H9 (cell line): ENCODE measurements at regions not wholly inside any gene's neighbourhood (a gene's known extent, or its start where the extent isn't known, plus 50 kb on each side); places are given as distances from the start of the nearest gene placed in this dataset.

ENCODE experiments used
- DNase-seq: peaks from one replicate; pipeline ENCODE4 v3.0.0-alpha.2; 2017
- H2AFZ ChIP-seq: one replicate; pipeline ENCODE4 v1.6.1; 2013; ENCODE audit warnings: mild to moderate bottlenecking, low read length, control low read depth, moderate library complexity
- H2AK5ac ChIP-seq: 2 replicates; pipeline ENCODE4 v1.6.1; 2013; ENCODE audit warnings: low read length, control low read depth, mixed read lengths; ENCODE audit not compliant: insufficient read length
- H2BK120ac ChIP-seq: one replicate; pipeline ENCODE4 v1.6.1; 2013; ENCODE audit warnings: low read depth, mild to moderate bottlenecking, low read length, control low read depth, inconsistent platforms; ENCODE audit not compliant: poor library complexity, severe bottlenecking
- H2BK12ac ChIP-seq: 2 replicates; pipeline ENCODE4 v1.6.1; 2013; ENCODE audit warnings: low read length, control low read depth, mixed read lengths, low read depth; ENCODE audit not compliant: insufficient read length
- H2BK15ac ChIP-seq: 2 replicates; pipeline ENCODE4 v1.6.1; 2013; ENCODE audit warnings: low read depth, low read length, control low read depth
- H2BK20ac ChIP-seq: one replicate; pipeline ENCODE4 v1.6.1; 2013; ENCODE audit warnings: low read depth, mild to moderate bottlenecking, low read length, control low read depth, inconsistent platforms; ENCODE audit not compliant: poor library complexity, severe bottlenecking
- H2BK5ac ChIP-seq: 2 replicates; pipeline ENCODE4 v1.6.1; 2013; ENCODE audit warnings: low read length, control low read depth, mixed read lengths; ENCODE audit not compliant: insufficient read length
- H3K14ac ChIP-seq: 2 replicates; pipeline ENCODE4 v1.6.1; 2013; ENCODE audit warnings: low read length, control low read depth; ENCODE audit not compliant: insufficient read depth
- H3K18ac ChIP-seq: 2 replicates; pipeline ENCODE4 v1.6.1; 2013; ENCODE audit warnings: low read depth, mild to moderate bottlenecking, mixed read lengths, low read length, control low read depth; ENCODE audit not compliant: insufficient read length
- H3K23ac ChIP-seq: 2 replicates; pipeline ENCODE4 v1.6.1; 2013; ENCODE audit warnings: low read length, control low read depth, mixed read lengths, low read depth; ENCODE audit not compliant: insufficient read length
- H3K23me2 ChIP-seq: 2 replicates; pipeline ENCODE4 v1.6.1; 2013; ENCODE audit warnings: low read depth, mild to moderate bottlenecking, mixed read lengths, low read length, control low read depth; ENCODE audit not compliant: insufficient read length, poor library complexity, severe bottlenecking
- H3K27ac ChIP-seq: 2 replicates; pipeline ENCODE4 v1.5.1; 2013; ENCODE audit warnings: low read length, control low read depth, mixed read lengths, low read depth; ENCODE audit not compliant: insufficient read length
- H3K27me3 ChIP-seq: 2 replicates; pipeline ENCODE4 v1.6.1; 2013; ENCODE audit warnings: low read length, control low read depth, inconsistent platforms; ENCODE audit not compliant: insufficient read depth
- H3K4ac ChIP-seq: 2 replicates; pipeline ENCODE4 v1.6.1; 2013; ENCODE audit warnings: low read depth, mild to moderate bottlenecking, control low read depth, inconsistent platforms, low read length, moderate library complexity
- H3K4me1 ChIP-seq: 2 replicates; pipeline ENCODE4 v1.6.1; 2013; ENCODE audit warnings: low read length, control low read depth, inconsistent platforms; ENCODE audit not compliant: insufficient read depth
- H3K4me2 ChIP-seq: 2 replicates; pipeline ENCODE4 v1.6.1; 2013; ENCODE audit warnings: low read length, control low read depth, mixed read lengths; ENCODE audit not compliant: insufficient read length, insufficient read depth
- H3K56ac ChIP-seq: 2 replicates; pipeline ENCODE4 v1.6.1; 2013; ENCODE audit warnings: low read depth, mild to moderate bottlenecking, mixed read lengths, low read length, control low read depth; ENCODE audit not compliant: insufficient read length
- H3K79me1 ChIP-seq: 2 replicates; pipeline ENCODE4 v1.6.1; 2013; ENCODE audit warnings: low read depth, mild to moderate bottlenecking, moderate library complexity, low read length, control low read depth, inconsistent platforms; ENCODE audit not compliant: insufficient read depth, poor library complexity, severe bottlenecking
- H3K79me2 ChIP-seq: 2 replicates; pipeline ENCODE4 v1.6.1; 2013; ENCODE audit warnings: low read length, control low read depth, inconsistent platforms; ENCODE audit not compliant: insufficient read depth
- H3K9ac ChIP-seq: 2 replicates; pipeline ENCODE4 v1.6.1; 2013; ENCODE audit warnings: low read length, control low read depth, mixed read lengths; ENCODE audit not compliant: insufficient read length; ENCODE audit errors: extremely low read depth
- H3K9me3 ChIP-seq: one replicate; pipeline ENCODE4 v1.6.1; 2013; ENCODE audit warnings: low read depth, low read length, inconsistent platforms; ENCODE audit not compliant: control insufficient read depth
- H3T11ph ChIP-seq: one replicate; pipeline ENCODE4 v1.6.1; 2013; ENCODE audit warnings: mild to moderate bottlenecking, low read length, control low read depth, inconsistent platforms
- H4K20me1 ChIP-seq: one replicate; pipeline ENCODE4 v1.6.1; 2013; ENCODE audit not compliant: control insufficient read depth, insufficient read length, insufficient read depth
- H4K5ac ChIP-seq: 2 replicates; pipeline ENCODE4 v1.6.1; 2013; ENCODE audit warnings: low read depth, mild to moderate bottlenecking, mixed read lengths, low read length, control low read depth; ENCODE audit not compliant: insufficient read length
- H4K8ac ChIP-seq: replicated peaks from 2 replicates; pipeline ENCODE4 v1.6.1; 2013; ENCODE audit warnings: low read length, control low read depth, mixed read lengths, low read depth; ENCODE audit not compliant: insufficient read length
- H4K91ac ChIP-seq: 2 replicates; pipeline ENCODE4 v1.6.1; 2013; ENCODE audit warnings: low read depth, mild to moderate bottlenecking, moderate library complexity, mixed read lengths, low read length, control low read depth; ENCODE audit not compliant: insufficient read length
- H3K27ac Mint-ChIP-seq, 3 experiments: 2 replicates in 2 of 3; 3 replicates in 1 of 3; pipeline ENCODE4 v1.8.0; 2020 to 2021; ENCODE audit warnings: mixed read lengths in 3 of 3, mild to moderate bottlenecking in 1 of 3, moderate library complexity in 1 of 3
- H3K27me3 Mint-ChIP-seq: 2 replicates; pipeline ENCODE4 v1.8.0; 2021; ENCODE audit warnings: low read depth, mild to moderate bottlenecking, moderate library complexity, mixed read lengths
- H3K36me3 Mint-ChIP-seq, 3 experiments: 2 replicates in 2 of 3; 3 replicates in 1 of 3; pipeline ENCODE4 v1.8.0; 2020 to 2021; ENCODE audit warnings: low read depth in 3 of 3, mixed read lengths in 3 of 3; ENCODE audit not compliant: insufficient read depth in 1 of 3
- H3K4me1 Mint-ChIP-seq, 2 experiments: 2 replicates each; pipeline ENCODE4 v1.8.0; 2020; ENCODE audit warnings: mixed read lengths in 2 of 2
- H3K4me3 Mint-ChIP-seq, 2 experiments: 2 replicates in 1 of 2; 3 replicates in 1 of 2; pipeline ENCODE4 v1.8.0; 2020 to 2021; ENCODE audit warnings: mild to moderate bottlenecking in 2 of 2, mixed read lengths in 2 of 2, moderate library complexity in 1 of 2
- H3K9me3 Mint-ChIP-seq, 2 experiments: 2 replicates in 1 of 2; 3 replicates in 1 of 2; pipeline ENCODE4 v1.8.0; 2020; ENCODE audit warnings: mild to moderate bottlenecking in 2 of 2, mixed read lengths in 2 of 2, moderate library complexity in 1 of 2
- CTCF ChIP-seq: fragments of 200-600 bp; sonication (generic); conservative IDR thresholded peaks from 3 replicates; pipeline ENCODE4 v1.8.0; 2021; ENCODE audit warnings: antibody characterized with exemption, mild to moderate bottlenecking
- WGBS: extraction: QIAGEN DNeasy Blood & Tissue Kit; methylation state at CpG from one replicate; pipeline ENCODE4 v1.1.7; 2013; ENCODE audit warnings: missing lambda C conversion rate, low lambda C conversion rate, mixed read lengths; ENCODE audit not compliant: insufficient read length; ENCODE audit errors: extremely low coverage; 5-methylcytosine and 5-hydroxymethylcytosine counted together

GRCh38 chr20:11452326-11452725 lies 465.4 kb upstream of the BTBD3 start:
- Histone ChIP-seq H3K27me3 (no peaks in the 10 kb centered on the region), H3T11ph (no peak overlapping the region), H4K8ac (no peak overlapping the region), H3K9me3 (no peaks in the 10 kb centered on the region), H3K56ac (no peak overlapping the region), H3K4me1 (peaks cover 15% of the 10 kb centered on the region; the same call in 1 of the 2 replicates), H4K5ac (no peak overlapping the region), H2BK20ac (no peak overlapping the region), H3K9ac (no peak overlapping the region), H3K18ac (no peak overlapping the region), H3K79me1 (no peaks in the 10 kb centered on the region), H3K23ac (no peak overlapping the region), H2BK15ac (no peak overlapping the region), H3K4ac (no peak overlapping the region), H3K23me2 (no peaks in the 10 kb centered on the region), H2AFZ (peak overlapping the region; percentile 29), H2BK120ac (no peak overlapping the region), H4K20me1 (no peaks in the 10 kb centered on the region), H3K14ac (no peak overlapping the region), H2BK5ac (no peak overlapping the region), H2BK12ac (no peak overlapping the region), H3K27ac (no peak overlapping the region), H2AK5ac (no peak overlapping the region), H3K79me2 (no peaks in the 10 kb centered on the region), H3K4me2 (no peak overlapping the region), H4K91ac (no peak overlapping the region)
- Mint-ChIP-seq H3K36me3 (peaks cover 0 to 5% (median 3%) of the 10 kb centered on the region in 3 experiments; a peak in 1 of 7 replicates), H3K27ac (peak overlapping the region in 1 of 3 experiments; percentile 78; a peak in 2 of 7 replicates), H3K4me3 (no peak overlapping the region), H3K4me1 (peaks cover 37 to 40% of the 10 kb centered on the region in 2 experiments), H3K27me3 (no peaks in the 10 kb centered on the region), H3K9me3 (peaks cover 0 to 2% of the 10 kb centered on the region in 2 experiments; a peak in 2 of 5 replicates)
- DNase-seq = no peak
- no CpG with 5 or more reads among the region's 6 CpGs for WGBS
- TF ChIP-seq CTCF = no peak
